Breast epithelium (tissue), 4 donors: ENCODE measurements at regions not wholly inside any gene's neighbourhood (a gene's known extent, or its start where the extent isn't known, plus 50 kb on each side); places are given as distances from the start of the nearest gene placed in this dataset.

Experiments used
- DNase-seq, 2 donors: peaks; one replicate each; pipeline ENCODE4 v3.0.0-alpha.2; 2019; ENCODE audit warnings: low spot score in 2 of 2
- H3K27ac ChIP-seq, 2 donors: fragments of 200-600 bp; sonication (generic) in 1 of 2; one replicate each; pipeline ENCODE4 v1.5.1; 2016 to 2019; ENCODE audit warnings: mild to moderate bottlenecking in 1 of 2
- H3K27me3 ChIP-seq, 2 donors: fragments of 200-600 bp; sonication (generic) in 1 of 2; one replicate each; pipeline versions ENCODE4 v1.5.1 to v1.6.0; 2017 to 2019; ENCODE audit warnings: control low read depth in 1 of 2, mild to moderate bottlenecking in 1 of 2
- H3K36me3 ChIP-seq: fragments of 200-600 bp; one replicate; pipeline ENCODE4 v1.5.1; 2019
- H3K4me1 ChIP-seq, 2 donors: fragments of 200-600 bp; sonication (generic); one replicate each; pipeline ENCODE4 v1.5.1; 2016 to 2019; ENCODE audit warnings: control low read depth in 1 of 2
- H3K4me3 ChIP-seq, 3 donors: fragments of 200-600 bp; sonication (generic); 1 replicate in 2 of 3; 2 replicates in 1 of 3; pipeline ENCODE4 v1.5.1; 2016 to 2019; ENCODE audit warnings: mild to moderate bottlenecking in 3 of 3, moderate library complexity in 2 of 3
- H3K9me3 ChIP-seq, 2 donors: fragments of 200-600 bp; sonication (generic) in 1 of 2; one replicate each; pipeline ENCODE4 v1.5.1; 2016 to 2019; ENCODE audit warnings: control low read depth in 1 of 2
- CTCF ChIP-seq, 3 donors: fragments of 450-650 bp; IDR thresholded peaks; one replicate each; pipeline ENCODE4 v1.5.1; 2016 to 2017; ENCODE audit warnings: antibody characterized with exemption in 3 of 3, mild to moderate bottlenecking in 3 of 3, moderate library complexity in 3 of 3
- POLR2A ChIP-seq: fragments of 450-650 bp; IDR thresholded peaks from one replicate; pipeline ENCODE4 v1.6.1; 2016; ENCODE audit warnings: antibody characterized with exemption, mild to moderate bottlenecking, moderate library complexity
- POLR2AphosphoS5 ChIP-seq, 3 donors: sonication (generic); formaldehyde crosslinking; IDR thresholded peaks; one replicate each; pipeline ENCODE4 v1.6.1; 2017; ENCODE audit warnings: antibody characterized with exemption in 3 of 3
- intact Hi-C: fragments of 100-400 bp; cut with DNase I; formaldehyde crosslinking; loops from one replicate; pipeline ENCODE4 v1.15.1; 2023; ENCODE audit warnings: low total_unique reads

GRCh38 chr4:41866799-41867677, 68.2 kb upstream of the TMEM33 start:
- no peak for TF ChIP-seq POLR2AphosphoS5 (IDR thresholded peaks at IDR 0.05)
- no peak for TF ChIP-seq CTCF (IDR thresholded peaks at IDR 0.05)
- no peak for TF ChIP-seq POLR2A
- H3K27me3 ChIP-seq = peaks cover 0 to 55% of the 10 kb centered on the region in 2 donors
- H3K36me3 ChIP-seq = no peaks in the 10 kb centered on the region
- H3K9me3 ChIP-seq = no peaks in the 10 kb centered on the region
- H3K4me3 ChIP-seq = peak overlapping the region in 1 of 3 donors; percentile 26
- H3K27ac ChIP-seq = no peak overlapping the region
- intact Hi-C loops = no loop called here
- H3K4me1 ChIP-seq = no peaks in the 10 kb centered on the region
- DNase-seq = no peak

DNA sequence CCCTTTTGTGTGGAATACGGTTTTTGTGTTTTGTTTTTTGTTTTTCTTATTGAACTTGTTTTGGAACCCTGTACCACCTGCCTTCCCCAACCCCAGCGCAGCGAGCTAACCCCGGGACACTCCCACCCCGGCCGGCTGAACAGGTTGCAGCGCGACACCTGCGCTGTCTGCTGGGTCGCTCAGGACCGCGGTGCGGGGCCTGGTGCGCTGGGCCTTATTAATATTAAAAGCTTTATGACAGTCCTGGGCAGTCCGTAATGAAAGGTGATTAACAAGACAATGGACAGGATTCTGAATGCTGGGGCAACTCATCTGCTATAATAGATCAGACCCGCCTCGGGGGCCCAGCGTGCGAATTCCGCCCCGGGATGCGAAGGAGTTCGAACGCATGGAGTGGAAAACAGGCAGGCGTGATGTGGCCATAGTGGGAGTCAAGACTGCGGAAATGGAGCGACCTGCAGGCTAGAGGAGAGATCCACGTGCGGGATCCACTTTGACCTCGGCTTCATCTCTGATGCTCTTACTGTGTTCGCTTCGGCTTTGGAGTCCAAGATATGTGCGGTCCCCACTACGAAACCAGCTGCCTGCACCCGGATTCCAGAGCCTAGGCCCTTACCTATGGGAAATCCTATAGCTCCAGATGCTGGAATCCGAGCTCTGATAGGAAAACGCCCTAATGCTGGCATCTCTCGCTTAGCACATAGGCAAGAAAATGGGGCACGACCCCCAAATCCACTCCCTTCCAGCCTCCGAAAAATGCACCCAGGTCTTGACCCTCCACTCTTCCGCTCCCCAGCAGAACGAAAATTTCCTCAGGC, 69.0 kb upstream of the TMEM33 start:
- Histone ChIP-seq H3K4me3 (no peak overlapping the region), H3K4me1 (no peaks in the 10 kb centered on the region)

GRCh38 chr4:41865306-41865980, 69.8 kb upstream of the TMEM33 start:
- no peak for DNase-seq

More for the DNA sequence above, 69.0 kb upstream of the TMEM33 start:
- intact Hi-C loops = no loop called here
- Histone ChIP-seq H3K27ac (no peak overlapping the region), H3K27me3 (peaks cover 0 to 50% of the 10 kb centered on the region in 2 donors), H3K9me3 (no peaks in the 10 kb centered on the region), H3K36me3 (no peaks in the 10 kb centered on the region)
- TF ChIP-seq CTCF (IDR thresholded peaks at IDR 0.05) (no peak), POLR2A (no peak), POLR2AphosphoS5 (IDR thresholded peaks at IDR 0.05) (no peak)
- DNase-seq = no peak

DNA sequence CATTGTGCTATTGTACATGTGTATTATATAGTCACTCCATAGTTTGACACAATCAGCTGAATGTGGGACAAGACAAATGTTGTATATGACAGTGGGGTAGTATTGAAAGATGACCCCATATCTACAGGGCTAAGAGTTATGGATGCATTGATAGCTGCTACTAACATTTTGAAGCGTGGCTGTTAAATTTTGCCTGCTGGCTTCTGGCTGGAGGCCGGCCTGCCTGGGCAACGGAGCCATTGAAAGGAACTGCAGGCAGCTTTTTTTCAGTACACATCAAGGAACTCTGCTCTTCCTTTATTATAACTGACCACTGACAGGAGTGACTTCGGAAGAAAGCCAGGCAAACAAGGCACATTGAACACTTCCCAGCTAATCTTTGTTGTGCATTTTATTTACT, 76.1 kb upstream of the TMEM33 start:
- Histone ChIP-seq H3K27ac (no peak overlapping the region), H3K36me3 (no peaks in the 10 kb centered on the region), H3K4me1 (no peaks in the 10 kb centered on the region), H3K27me3 (peaks cover 0 to 5% of the 10 kb centered on the region in 2 donors), H3K9me3 (no peaks in the 10 kb centered on the region), H3K4me3 (no peak overlapping the region)
- TF ChIP-seq POLR2AphosphoS5 (IDR thresholded peaks at IDR 0.05) = no peak
- TF ChIP-seq POLR2A = no peak
- no peak for TF ChIP-seq CTCF (IDR thresholded peaks at IDR 0.05)
- no peak for DNase-seq
- intact Hi-C loops = no loop called here

More at GRCh38 chr4:41865306-41865980, 69.8 kb upstream of the TMEM33 start:
- intact Hi-C loops = no loop called here
- no peaks in the 10 kb centered on the region for H3K9me3 ChIP-seq
- TF ChIP-seq POLR2A (no peak), POLR2AphosphoS5 (IDR thresholded peaks at IDR 0.05) (no peak), CTCF (IDR thresholded peaks at IDR 0.05) (no peak)
- H3K27me3 ChIP-seq = peaks cover 0 to 43% of the 10 kb centered on the region in 2 donors
- H3K36me3 ChIP-seq = no peaks in the 10 kb centered on the region
- H3K27ac ChIP-seq = no peak overlapping the region
- no peaks in the 10 kb centered on the region for H3K4me1 ChIP-seq
- H3K4me3 ChIP-seq = no peak overlapping the region
